ENCODE measurements at regions not wholly inside any gene's neighbourhood (a gene's known extent, or its start where the extent isn't known, plus 50 kb on each side); places are given as distances from the start of the nearest gene placed in this dataset.

GRCh38 chr3:135869439-135870105 lies 96.0 kb upstream of the PPP2R3A start:
- DNase-seq (ENCODE audit: low read depth) = peak; percentile 16
- no peak overlapping the region for H3K4me3 ChIP-seq (ENCODE audit: low read depth, low read length)

- no peak overlapping the region for H3K4me3 ChIP-seq (ENCODE audit: low read depth, low read length)
- no peak for DNase-seq (ENCODE audit: low read depth)
Measured at GRCh38 chr3:135871311-135871710, 94.2 kb upstream of the PPP2R3A start.

- no peak for DNase-seq (ENCODE audit: low read depth)
- no peak overlapping the region for H3K4me3 ChIP-seq (ENCODE audit: low read depth, low read length)
Measured at GRCh38 chr3:135874035-135874434, 91.5 kb upstream of the PPP2R3A start.

DNA sequence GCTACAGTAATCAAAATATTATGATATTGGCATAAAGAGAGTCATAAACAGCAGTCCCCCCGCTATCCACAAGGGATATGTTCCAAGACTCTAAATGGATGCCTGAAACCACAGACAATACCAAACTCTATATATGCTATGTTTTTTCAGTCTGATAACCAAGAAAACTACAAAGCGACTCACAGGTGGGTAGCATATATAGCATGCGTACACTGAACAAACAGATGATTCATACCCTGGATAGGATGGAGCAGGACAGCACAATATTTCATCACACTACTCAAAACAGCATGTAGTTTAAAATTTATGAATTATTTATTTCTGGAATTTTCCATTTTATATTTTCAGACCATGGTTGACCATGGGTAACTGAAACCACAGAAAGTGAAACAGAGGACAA lies 87.0 kb upstream of the PPP2R3A start:
- no peak for DNase-seq (ENCODE audit: low read depth)
- H3K4me3 ChIP-seq (ENCODE audit: low read depth, low read length) = no peak overlapping the region

DNA sequence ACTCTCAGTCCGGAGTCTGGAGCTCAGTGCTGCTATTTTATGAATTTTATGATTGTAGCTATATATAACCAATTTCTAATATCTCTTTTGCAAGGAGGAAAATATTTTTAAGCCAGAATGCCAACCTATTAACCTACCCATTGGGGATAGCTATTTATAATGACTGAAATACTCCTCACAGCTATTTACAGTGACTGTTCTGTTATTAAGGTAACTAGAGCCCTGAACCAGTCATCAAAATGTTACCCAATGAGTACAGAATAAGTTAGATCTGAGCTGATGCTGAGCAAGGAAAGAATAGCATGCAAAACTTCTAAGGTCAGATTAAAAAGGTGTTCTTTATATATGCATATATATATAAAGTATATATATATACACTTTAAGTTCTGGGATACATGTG lies 79.6 kb upstream of the PPP2R3A start:
- no peak overlapping the region for H3K4me3 ChIP-seq (ENCODE audit: low read depth, low read length)
- no peak for DNase-seq (ENCODE audit: low read depth)

DNA sequence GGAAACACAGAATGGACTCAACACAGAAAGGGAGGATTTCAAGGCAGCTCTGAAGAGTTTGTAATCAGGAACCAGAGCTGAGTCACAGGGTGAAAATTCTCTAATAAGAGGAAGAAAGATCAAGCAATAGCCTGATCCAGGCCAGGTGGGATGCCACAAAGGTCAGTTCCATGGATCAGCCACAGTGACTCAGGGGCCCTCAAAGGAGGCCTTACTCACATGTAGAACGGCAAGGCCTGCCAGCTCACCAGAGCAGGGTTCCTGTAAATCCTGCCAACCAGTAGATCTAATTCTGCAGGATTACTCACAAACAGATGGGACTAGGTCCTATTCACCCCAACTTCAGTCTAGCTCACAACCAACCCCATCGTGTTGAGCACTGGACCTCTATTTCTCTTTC lies 78.3 kb upstream of the PPP2R3A start:
- H3K4me3 ChIP-seq (ENCODE audit: low read depth, low read length) = no peak overlapping the region
- no peak for DNase-seq (ENCODE audit: low read depth)

DNA sequence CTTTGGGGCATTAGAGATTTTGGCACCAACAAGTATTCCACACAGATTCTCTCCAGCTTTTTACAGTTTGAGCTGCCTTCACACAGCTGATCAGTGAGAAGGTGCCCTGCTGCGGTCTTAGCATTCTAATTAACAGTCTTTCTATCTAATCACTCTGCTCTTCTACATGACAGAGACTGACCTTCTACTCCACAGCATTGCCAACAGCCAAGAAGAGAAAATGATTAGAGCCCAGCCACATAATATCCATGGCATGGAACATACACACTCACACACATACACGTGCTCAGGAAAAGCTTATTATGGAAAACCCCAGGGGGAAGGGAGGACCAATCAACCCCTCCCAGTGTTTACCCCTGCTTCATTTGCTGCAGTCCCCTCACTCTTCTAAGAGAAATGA lies 76.1 kb upstream of the PPP2R3A start:
- H3K4me3 ChIP-seq (ENCODE audit: low read depth, low read length) = no peak overlapping the region

GRCh38 chr3:135891121-135891520 lies 74.4 kb upstream of the PPP2R3A start:
- DNase-seq (ENCODE audit: low read depth) = no peak
- H3K4me3 ChIP-seq (ENCODE audit: low read depth, low read length) = no peak overlapping the region

More for the DNA sequence above, 76.1 kb upstream of the PPP2R3A start:
- DNase-seq (ENCODE audit: low read depth) = no peak

GRCh38 chr3:135895106-135895733 lies 70.3 kb upstream of the PPP2R3A start:
- no peak overlapping the region for H3K4me3 ChIP-seq (ENCODE audit: low read depth, low read length)
- DNase-seq (ENCODE audit: low read depth) = no peak

DNA sequence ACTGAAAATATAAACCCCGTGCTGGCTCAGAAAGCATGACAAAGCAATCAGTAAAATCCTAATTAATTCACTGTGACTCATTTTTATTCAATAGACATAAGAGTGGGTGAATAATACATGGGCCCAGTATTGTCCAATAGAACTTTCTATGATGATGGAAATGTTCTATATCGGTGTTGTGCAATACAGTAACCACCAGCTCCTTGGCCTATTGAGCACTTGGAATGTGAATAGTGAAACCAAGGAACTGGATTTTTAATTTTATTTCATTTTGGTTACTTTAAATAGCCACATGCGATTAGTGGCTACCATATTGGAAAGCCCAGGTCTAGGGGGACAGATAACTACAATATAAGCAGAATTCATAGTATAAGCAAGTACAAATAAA lies 69.8 kb upstream of the PPP2R3A start:
- H3K4me3 ChIP-seq (ENCODE audit: low read depth, low read length) = no peak overlapping the region
- DNase-seq (ENCODE audit: low read depth) = no peak

GRCh38 chr3:135896613-135897012 lies 68.9 kb upstream of the PPP2R3A start:
- no peak for DNase-seq (ENCODE audit: low read depth)
- H3K4me3 ChIP-seq (ENCODE audit: low read depth, low read length) = no peak overlapping the region

GRCh38 chr3:135897715-135898114 lies 67.8 kb upstream of the PPP2R3A start:
- H3K4me3 ChIP-seq (ENCODE audit: low read depth, low read length) = no peak overlapping the region
- no peak for DNase-seq (ENCODE audit: low read depth)

GRCh38 chr3:135898774-135899173 lies 66.8 kb upstream of the PPP2R3A start:
- DNase-seq (ENCODE audit: low read depth) = no peak
- no peak overlapping the region for H3K4me3 ChIP-seq (ENCODE audit: low read depth, low read length)

DNA sequence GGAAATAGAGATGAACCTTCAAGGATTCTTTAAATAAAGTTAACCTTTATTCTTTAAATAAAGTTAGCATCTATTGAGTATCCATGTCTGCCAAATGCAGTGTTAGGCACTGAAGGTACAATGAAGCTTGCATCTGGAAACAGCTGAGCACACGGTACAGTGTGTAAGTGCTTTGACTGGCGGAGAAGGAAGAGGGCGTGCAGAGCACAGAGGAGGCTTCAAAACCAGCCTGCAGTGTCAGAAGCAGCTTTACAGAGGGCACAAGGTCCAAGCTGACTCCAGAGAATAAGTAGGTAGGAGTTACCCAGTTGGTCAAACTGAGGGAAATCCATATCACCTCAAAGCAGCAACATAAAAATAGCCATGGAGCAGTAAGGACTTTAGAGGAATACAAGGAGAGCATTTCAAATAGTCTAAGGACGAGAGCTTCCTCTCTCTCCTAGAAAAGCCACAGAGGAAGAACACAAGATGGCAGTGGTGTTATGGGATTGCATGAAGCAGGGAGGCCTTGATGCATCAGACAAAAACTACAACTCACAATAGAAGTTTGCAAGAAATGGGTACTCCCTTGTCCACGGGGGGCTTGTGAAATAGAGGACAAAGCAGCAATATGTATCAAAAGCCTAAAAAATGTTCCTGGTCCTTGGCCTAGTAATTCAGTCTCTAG lies 60.3 kb upstream of the PPP2R3A start:
- H3K4me3 ChIP-seq (ENCODE audit: low read depth, low read length) = no peak overlapping the region
- DNase-seq (ENCODE audit: low read depth) = no peak

DNA sequence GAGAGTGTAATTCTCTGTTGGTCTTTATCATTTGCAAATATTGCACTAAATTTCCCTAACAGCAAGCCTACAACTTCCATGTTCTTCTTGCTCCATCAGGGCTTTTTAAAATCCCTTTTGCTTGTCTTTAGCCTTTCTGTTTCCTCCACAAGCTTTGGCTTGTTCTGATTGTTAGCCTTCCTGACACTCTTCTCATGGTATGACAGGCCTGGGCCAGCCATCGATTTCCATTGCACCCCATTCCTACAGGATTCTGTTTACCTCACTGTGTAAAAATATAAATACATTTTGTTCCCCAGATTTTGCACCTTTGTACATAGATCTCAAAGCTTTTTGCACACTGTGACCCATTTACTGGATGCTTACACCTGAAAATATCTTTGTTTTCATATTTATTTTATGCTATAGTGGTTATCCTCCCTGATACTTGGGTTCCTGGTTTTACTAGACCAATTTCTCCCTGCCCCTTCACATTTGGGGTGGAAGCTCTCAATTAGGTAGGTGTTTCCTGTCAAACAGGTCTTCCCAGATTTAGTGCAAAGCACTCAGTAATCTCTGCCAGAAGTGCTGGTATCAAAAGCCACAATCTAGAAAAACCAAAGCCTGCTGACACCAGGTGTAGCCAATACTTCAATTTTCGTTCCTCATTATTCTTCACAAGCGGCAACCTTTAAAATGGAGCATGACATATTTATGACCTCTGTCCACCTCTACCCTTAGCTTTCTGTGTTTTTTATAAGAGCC lies 57.9 kb upstream of the PPP2R3A start:
- H3K4me3 ChIP-seq (ENCODE audit: low read depth, low read length) = no peak overlapping the region
- DNase-seq (ENCODE audit: low read depth) = no peak

- no peak overlapping the region for H3K4me3 ChIP-seq (ENCODE audit: low read depth, low read length)
- DNase-seq (ENCODE audit: low read depth) = no peak
Measured at GRCh38 chr3:135908225-135908624, 57.3 kb upstream of the PPP2R3A start.

DNA sequence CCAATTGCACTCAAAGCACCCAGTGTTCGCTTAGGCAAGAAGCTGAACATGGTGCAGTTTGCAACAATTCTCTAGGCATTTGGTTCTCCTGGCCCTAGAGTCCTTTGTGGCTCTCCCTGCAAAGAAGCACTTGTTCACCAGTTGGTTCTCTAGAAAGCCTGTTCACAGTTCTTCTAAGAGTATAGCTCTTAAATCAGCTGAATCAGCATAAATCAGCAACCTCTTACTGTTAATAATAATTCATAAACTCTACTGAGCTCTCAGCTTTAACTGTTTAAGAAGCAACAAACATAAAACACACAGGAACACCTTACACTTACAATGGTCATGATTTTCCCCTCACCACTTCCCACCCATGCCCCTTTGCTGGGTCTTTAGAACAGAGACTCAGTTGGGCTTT lies 56.8 kb upstream of the PPP2R3A start:
- H3K4me3 ChIP-seq (ENCODE audit: low read depth, low read length) = no peak overlapping the region
- no peak for DNase-seq (ENCODE audit: low read depth)

DNA sequence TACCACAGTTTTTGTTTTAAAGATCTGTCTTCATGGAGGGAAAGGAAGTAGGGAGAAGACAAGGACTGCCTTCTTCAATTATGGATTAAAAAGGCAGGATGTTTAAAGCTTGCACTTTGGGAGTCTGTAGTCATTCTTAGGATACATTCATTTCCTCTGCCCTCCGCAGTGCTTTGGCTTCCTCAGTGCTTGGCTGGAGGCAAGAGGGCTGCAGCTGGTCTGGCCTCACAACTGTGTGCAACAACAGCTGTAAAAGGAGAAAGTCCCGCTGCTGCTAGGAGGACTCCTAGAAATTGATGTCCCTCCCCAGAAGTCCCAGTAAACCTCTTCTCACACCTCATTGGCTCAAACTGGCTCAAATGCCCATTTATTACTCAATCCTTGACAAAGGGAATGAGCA lies 54.4 kb upstream of the PPP2R3A start:
- DNase-seq (ENCODE audit: low read depth) = no peak
- H3K4me3 ChIP-seq (ENCODE audit: low read depth, low read length) = no peak overlapping the region

GRCh38 chr3:135915206-135915605 lies 50.3 kb upstream of the PPP2R3A start:
- DNase-seq (ENCODE audit: low read depth) = no peak
- no peak overlapping the region for H3K4me3 ChIP-seq (ENCODE audit: low read depth, low read length)
